CD4-positive, alpha-beta T cell treated with Interferon alpha-2 for 1 hour (primary cell): ENCODE measurements at regions not wholly inside any gene's neighbourhood (a gene's known extent, or its start where the extent isn't known, plus 50 kb on each side); places are given as distances from the start of the nearest gene placed in this dataset.

Experiments used
- DNase-seq, 2 donors: peaks; one replicate each; pipeline ENCODE4 v3.0.0-alpha.2; 2020 to 2022

DNA sequence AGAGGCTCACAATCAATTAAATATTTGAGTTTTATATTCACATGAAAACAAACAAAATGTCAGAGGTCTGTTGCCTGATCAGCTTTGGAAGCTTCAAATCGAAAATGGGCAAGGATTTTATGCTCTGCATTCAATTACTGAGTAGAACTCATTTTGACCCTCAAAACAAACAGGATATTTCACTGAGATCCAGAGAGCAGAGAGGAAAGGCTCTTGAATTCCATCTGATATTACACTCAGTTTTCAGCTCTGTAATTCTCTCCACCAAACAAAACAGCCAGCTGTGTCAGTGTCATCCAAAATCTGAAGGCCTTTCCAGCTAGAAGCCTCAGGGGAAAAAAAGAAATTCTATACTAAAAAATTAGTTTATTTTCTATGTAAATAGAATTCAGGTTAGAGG is 128.6 kb upstream of the FLRT2 start:
- DNase-seq = no peak

GRCh38 chr14:85402569-85403162 is 127.3 kb upstream of the FLRT2 start:
- DNase-seq = no peak

DNA sequence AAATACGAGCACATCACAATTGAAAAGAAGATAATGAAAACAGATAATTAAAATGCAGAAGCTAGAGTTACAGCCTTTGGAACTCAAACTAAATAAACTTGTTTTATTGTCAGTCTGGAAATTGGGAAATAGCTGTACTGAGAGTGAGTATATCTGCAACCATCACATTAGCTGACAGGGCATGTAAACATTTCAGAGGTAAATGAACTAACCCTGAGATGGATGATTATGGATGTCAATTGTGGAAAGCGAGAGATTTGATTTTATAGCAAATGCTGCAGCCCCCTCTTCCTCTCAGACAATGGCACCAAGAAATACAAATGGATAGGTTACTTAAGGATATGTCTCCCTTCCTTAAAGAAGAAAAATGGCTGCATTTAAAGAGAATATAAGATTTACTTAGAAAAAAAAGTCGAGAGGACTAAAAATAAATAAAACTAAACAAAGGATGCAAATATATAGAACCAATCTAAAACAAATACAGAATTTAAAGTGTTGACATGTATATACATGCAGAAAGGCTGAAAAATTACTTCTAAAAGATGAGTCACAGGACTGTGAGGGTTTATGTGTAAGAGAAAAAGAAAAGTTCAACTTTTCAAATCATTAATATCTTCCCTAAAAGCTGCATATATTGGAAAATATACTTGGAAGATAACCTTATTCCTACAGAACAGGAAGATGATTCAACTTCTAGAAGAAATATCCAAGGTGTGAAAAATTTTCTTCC is 120.3 kb upstream of the FLRT2 start:
- DNase-seq = no peak

DNA sequence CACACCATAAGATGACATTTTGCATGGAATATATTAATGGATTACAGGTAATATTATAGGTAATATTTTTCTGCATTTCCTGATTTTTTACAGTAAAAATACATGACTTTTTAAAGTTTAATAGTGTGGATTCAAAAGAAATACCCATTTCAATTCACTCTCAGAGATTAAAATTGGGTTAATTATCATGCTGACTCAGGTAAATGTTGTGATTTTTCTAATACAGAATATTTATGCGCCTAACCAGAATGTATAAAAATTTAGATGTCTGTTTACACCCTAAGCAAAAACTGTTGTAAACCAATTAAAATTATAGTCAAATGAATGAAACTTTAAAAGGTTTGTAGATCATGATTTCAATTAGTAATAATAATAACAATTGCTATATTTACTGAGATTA is 117.2 kb upstream of the FLRT2 start:
- no peak for DNase-seq

DNA sequence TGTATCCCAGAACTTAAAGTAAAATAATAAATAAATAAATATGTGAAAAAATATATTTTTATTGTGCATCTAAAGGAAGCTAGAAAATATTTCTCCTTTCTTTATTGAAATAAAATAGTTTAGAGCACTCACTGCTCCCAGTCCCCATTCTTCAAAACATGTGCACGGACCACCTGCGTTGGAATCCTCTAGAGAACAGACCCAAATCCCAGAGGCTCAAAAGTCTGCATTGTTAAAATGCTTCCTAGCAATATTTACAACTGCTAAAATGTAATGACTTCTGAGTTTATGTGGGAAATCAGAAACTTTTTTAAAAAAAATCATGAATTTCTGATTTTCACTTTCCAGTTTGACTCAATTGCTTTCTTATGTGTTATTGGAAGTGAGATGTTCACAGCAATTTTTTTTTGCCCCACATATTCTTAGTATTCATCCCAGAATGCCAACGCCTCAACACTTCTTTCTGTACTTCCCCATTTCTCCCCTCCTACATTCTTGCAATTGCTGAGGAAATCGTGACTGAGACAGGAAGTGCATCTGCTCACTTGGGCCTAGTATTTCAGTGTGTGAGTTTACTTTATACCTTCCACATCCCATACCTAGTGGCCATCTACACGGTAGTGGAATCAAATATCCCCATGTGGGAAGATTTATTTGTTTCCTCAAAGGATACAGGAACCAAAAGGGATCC is 116.0 kb upstream of the FLRT2 start:
- no peak for DNase-seq

- DNase-seq = no peak
Observed at GRCh38 chr14:85415015-85415712, 114.8 kb upstream of the FLRT2 start.

DNA sequence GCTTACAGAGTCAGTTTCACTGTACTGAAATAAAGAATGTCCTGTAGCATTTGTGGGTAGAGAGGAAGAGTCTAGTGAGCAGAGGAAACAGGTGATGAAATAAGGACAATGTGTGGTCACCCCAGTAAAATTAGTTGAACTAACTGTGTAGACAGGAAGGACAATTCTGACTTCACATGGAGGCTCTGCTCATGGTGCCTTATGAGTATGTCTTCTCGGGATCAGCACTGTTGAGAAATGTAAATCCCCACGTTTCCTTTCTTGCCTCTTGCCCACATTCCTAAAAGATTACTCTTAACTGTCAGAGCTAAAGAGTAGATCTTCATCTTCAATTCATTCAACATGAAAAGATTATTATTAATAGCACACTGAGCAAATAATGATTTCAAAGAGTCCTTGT is 113.2 kb upstream of the FLRT2 start:
- no peak for DNase-seq

DNA sequence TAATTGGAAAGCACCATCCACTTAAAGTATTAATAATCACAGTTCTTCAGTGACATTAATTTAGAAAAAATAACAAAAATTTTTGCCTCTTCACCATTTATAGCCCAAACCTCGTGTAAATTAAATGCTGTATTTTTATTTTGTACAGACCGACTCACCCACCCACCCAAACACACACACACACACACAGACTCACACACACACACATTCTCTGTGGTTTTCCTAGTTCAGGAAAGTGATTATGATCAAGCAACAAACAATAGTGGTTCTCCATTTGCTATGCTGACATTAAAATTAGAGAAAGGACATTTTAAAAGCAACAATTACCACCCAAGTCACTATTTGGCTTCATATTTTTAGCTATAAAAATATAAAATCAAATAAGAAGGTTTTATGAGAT is 112.5 kb upstream of the FLRT2 start:
- no peak for DNase-seq

GRCh38 chr14:85418721-85419120 is 111.2 kb upstream of the FLRT2 start:
- DNase-seq = no peak

DNA sequence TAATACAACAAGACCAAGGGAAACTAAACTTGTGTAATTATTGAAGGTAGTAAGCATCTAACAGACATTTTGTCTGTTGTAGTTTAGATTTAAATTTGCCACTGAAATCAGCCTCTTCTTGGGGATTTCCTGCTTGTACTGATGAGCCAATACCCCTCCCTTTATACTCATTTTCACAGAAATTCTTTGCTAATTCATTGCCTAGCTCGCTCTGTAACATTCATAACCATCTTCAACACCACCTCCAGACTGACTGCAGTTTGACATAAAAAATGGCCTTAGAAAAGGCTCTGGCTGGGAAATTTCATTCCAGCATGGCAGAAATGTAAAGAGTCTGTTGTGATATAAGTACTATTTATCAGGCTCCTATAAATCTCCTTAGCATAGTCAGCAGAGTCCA is 109.7 kb upstream of the FLRT2 start:
- no peak for DNase-seq

DNA sequence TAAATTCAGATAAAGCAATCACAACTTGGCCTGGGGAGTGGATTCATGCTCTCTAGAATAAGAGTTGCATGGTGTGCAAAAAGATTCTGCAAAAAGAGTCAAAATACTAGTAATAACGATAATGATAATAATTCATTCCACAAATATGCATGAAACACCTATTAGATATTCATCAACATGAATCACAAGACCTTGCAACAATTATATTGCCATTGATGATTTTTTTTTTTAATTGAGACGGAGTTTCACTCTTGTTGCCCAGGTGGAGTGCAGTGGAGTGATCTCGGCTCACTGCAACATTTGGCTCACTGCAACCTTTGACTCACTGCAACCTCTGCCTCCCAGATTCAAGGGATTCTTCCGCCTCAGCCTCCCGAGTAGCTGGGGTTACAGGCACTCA is 109.2 kb upstream of the FLRT2 start:
- no peak for DNase-seq

- DNase-seq = no peak
Observed at GRCh38 chr14:85421186-85421877, 108.6 kb upstream of the FLRT2 start.

DNA sequence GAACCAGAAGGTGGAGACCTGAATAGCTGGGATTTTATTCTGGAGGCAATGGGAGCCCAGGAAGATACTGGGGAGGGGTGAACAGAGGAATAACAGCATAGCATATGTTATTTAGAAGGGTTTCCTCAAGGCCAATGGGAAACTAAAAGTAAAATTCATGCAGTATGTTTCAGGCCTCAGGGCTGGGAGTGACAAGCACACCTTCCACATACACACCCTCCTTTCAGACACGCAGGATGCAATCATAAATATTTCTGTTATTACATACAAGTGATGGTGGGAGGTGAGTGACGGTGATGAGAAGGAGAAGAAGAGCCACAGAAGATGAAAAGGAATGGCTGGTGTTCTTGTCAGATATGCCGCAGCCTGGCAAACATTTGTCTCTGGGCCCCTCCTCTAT is 106.1 kb upstream of the FLRT2 start:
- DNase-seq = no peak

DNA sequence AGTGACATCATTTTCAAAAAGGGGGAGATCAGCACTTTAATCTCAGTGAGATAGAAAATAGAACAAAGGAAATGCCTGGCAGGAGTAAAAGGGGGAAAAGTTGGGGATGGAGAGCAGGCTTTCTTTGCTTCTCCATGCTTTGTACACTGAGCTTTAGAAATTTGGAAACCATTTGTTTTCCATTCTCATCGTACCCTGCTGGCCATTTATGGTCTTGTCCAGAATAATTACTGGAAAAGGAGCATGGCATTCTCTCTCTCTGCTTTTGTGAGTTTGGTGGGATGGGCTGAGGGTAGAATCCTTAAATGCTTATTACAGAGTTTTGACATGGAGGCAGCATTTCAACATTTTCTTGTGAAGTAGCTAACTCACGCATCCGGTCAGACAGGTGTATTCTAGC is 104.4 kb upstream of the FLRT2 start:
- DNase-seq = no peak

DNA sequence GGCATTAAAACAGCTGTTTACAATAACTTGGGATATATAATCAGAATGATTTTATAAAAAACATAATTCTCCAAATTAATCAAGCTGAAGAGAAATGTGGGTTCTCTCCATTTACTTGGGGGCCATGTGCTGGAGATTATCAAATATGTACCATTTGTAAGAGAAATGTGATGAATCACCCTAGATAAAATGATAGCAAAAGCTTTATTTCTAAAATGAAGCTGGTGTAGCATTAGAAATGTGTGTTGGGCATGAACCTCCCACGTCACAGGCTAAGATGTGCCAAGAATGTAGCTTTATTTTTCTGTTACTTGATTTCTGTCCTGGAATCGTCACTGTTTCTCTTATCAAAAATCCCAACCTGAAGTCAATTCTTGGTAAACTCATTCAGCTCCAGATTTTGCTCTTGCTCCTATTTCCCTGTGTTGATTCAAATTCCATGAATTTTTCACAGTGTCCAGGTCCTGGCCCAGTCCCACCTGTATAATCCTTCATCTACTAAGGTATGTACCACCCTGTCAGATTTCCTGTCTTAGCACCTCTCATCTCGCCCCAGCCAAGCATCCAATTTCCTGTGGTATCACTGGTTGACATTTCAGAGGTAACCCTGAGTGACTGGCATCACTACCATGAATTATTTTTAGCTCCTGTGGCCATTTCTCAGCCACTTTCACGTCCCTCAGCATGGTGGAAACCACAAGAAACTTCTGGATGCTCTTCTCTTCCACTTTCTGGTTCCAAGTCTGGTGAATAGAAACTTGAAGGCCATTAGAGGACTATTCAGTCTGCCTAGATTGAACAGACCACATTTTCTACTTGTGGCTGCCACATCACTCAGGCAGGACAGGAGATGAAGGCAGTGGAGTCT is 103.6 kb upstream of the FLRT2 start:
- DNase-seq = no peak

DNA sequence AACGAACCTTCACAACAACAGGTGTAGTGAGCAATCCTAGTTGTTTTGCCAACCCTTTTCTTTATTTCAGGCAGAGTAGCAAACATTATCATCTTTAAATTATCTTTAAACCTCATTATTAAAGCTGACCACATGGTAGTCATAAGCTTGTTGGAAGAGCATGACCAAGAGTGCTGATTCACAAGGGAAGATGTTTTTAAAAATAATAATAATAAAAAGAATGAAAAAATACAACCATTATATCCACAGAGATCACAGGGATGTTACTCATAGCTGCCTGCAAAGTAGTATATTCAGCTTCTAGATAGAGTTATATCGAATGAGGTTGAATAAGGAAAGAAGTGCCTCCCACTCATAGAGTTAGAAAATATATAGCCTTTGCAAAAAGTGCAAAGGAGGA is 101.0 kb upstream of the FLRT2 start:
- no peak for DNase-seq

DNA sequence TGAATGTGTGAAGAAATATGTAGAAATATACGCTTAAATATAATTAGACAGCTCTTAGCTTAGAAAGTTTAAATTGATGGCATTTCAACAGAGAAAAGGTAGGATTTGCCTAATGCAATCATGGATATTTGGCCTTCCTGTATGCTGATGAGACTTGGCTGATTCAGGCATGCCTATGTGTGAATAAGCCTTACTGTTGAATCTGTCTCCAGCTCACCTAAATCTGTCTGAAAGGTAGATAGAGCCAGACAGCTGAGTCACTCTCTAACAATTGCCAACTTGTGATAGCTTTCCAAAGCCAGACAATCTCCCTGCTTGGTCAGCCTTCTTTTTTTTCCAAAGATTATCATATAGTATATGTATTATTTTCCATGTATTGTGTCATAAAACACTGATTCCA is 92.8 kb upstream of the FLRT2 start:
- no peak for DNase-seq

DNA sequence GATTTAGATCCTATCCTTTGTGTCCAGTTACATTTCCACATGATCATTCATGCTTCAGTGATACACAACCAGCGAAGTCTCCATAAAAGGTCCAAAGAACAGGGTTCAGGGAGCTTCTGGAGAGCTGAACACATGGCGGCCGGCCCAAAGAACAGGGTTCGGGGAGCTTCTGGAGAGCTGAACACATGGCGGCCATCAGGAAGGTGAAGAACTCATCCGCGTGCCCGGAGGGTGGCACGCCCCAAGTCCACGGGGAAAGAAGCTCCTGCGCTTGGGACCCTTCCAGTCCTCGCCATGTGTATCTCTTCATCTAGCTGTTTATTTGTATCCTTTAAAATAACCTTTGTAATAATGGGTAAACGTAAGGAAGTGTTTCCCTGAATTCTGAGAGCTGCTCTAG is 91.9 kb upstream of the FLRT2 start:
- DNase-seq = no peak

DNA sequence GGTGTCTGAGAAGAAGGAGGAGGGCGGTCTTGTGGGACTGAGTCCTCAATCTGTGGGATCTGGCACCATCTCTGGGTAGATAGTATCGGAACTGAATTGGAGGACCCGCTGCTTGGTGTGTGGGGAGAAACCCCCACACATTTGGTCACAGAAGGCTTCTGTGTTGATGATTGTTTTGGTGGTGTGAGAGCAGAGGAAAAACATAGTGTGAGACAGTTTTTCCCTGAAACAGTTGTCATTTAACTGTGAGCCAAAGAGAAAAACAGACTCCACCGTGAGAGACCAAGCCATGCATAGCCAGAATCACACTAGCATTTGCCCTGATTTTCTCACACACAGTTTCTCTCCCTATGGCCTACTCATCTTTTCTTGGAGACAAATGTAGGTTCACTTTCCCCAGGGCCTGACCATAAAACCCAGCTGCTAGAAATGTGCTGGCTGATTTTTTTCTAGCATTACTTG is 91.4 kb upstream of the FLRT2 start:
- DNase-seq = no peak

- no peak for DNase-seq
Observed at GRCh38 chr14:85439696-85440328, 90.1 kb upstream of the FLRT2 start.

GRCh38 chr14:85441909-85442643 is 87.9 kb upstream of the FLRT2 start:
- no peak for DNase-seq
